ENCODE measurements at regions not wholly inside any gene's neighbourhood (a gene's known extent, or its start where the extent isn't known, plus 50 kb on each side); places are given as distances from the start of the nearest gene placed in this dataset.
"Not testable (repeated sequence)": the region's sequence is repeated elsewhere in the genome, so short reads cannot be mapped to it uniquely, and the experiment has no call there.

GRCh38 chr16:87133112-87133850 lies 183.9 kb downstream of the C16orf95 start:
- in situ Hi-C loops (cut with MboI; ENCODE audit: low sequenced_read_pairs) = no loop called here

- in situ Hi-C loops (cut with MboI; ENCODE audit: low sequenced_read_pairs) = no loop called here
Measured at GRCh38 chr16:87133966-87134627, 183.1 kb downstream of the C16orf95 start.

- in situ Hi-C loops (cut with MboI; ENCODE audit: low sequenced_read_pairs) = no loop called here
Measured at GRCh38 chr16:87134628-87134995, 182.6 kb downstream of the C16orf95 start.

GRCh38 chr16:87135246-87136030 lies 181.8 kb downstream of the C16orf95 start:
- in situ Hi-C loops (cut with MboI; ENCODE audit: low sequenced_read_pairs) = no loop called here

GRCh38 chr16:87138316-87138715 lies 178.9 kb downstream of the C16orf95 start:
- in situ Hi-C loops (cut with MboI; ENCODE audit: low sequenced_read_pairs) = no loop called here

GRCh38 chr16:87138738-87139267 lies 178.4 kb downstream of the C16orf95 start:
- in situ Hi-C loops (cut with MboI; ENCODE audit: low sequenced_read_pairs) = no loop called here

- in situ Hi-C loops (cut with MboI; ENCODE audit: low sequenced_read_pairs) = no loop called here
Measured at GRCh38 chr16:87140211-87141200, 176.7 kb downstream of the C16orf95 start.

- in situ Hi-C loops (cut with MboI; ENCODE audit: low sequenced_read_pairs) = no loop called here
Measured at GRCh38 chr16:87141402-87141801, 175.8 kb downstream of the C16orf95 start.

GRCh38 chr16:87143661-87144121 lies 173.5 kb downstream of the C16orf95 start:
- in situ Hi-C loops (cut with MboI; ENCODE audit: low sequenced_read_pairs) = no loop called here

GRCh38 chr16:87144232-87144631 lies 173.0 kb downstream of the C16orf95 start:
- in situ Hi-C loops (cut with MboI; ENCODE audit: low sequenced_read_pairs) = no loop called here

- in situ Hi-C loops (cut with MboI; ENCODE audit: low sequenced_read_pairs) = no loop called here
Measured at GRCh38 chr16:87145181-87146176, 171.7 kb downstream of the C16orf95 start.

GRCh38 chr16:87146676-87147075 lies 170.5 kb downstream of the C16orf95 start:
- in situ Hi-C loops (cut with MboI; ENCODE audit: low sequenced_read_pairs) = no loop called here

- in situ Hi-C loops (cut with MboI; ENCODE audit: low sequenced_read_pairs) = no loop called here
Measured at GRCh38 chr16:87149051-87149450, 168.1 kb downstream of the C16orf95 start.

- in situ Hi-C loops (cut with MboI; ENCODE audit: low sequenced_read_pairs) = no loop called here
Measured at GRCh38 chr16:87150262-87150661, 166.9 kb downstream of the C16orf95 start.

GRCh38 chr16:87150681-87151280 lies 166.4 kb downstream of the C16orf95 start:
- in situ Hi-C loops (cut with MboI; ENCODE audit: low sequenced_read_pairs) = no loop called here

GRCh38 chr16:87152221-87152755 lies 164.9 kb downstream of the C16orf95 start:
- in situ Hi-C loops (cut with MboI; ENCODE audit: low sequenced_read_pairs) = no loop called here

GRCh38 chr16:87153326-87153725 lies 163.9 kb downstream of the C16orf95 start:
- in situ Hi-C loops (cut with MboI; ENCODE audit: low sequenced_read_pairs) = no loop called here

- in situ Hi-C loops (cut with MboI; ENCODE audit: low sequenced_read_pairs) = not testable (repeated sequence)
Measured at GRCh38 chr16:87155315-87155714, 161.9 kb downstream of the C16orf95 start.
